Stromal cell of bone marrow (primary cell): ENCODE measurements at regions not wholly inside any gene's neighbourhood (a gene's known extent, or its start where the extent isn't known, plus 50 kb on each side); places are given as distances from the start of the nearest gene placed in this dataset.
A peak's percentile ranks its signal among the peaks of the same experiment; 100 is the strongest.

ENCODE experiments used
- DNase-seq: peaks from one replicate; pipeline ENCODE4 v3.0.0-alpha.2; 2012; ENCODE audit warnings: low read depth

- DNase-seq: no peak
These were observed 96.9 kb upstream of the PFN2 start for GRCh38 chr3:150067561-150067960.

- no peak for DNase-seq
These were observed 94.3 kb upstream of the PFN2 start for GRCh38 chr3:150064971-150065370.

- no peak for DNase-seq
These were observed 92.5 kb upstream of the PFN2 start for GRCh38 chr3:150063237-150063636.

- DNase-seq: peak; percentile 80
These were observed 91.8 kb upstream of the PFN2 start for GRCh38 chr3:150062492-150062891.

- no peak for DNase-seq
These were observed 90.8 kb upstream of the PFN2 start for GRCh38 chr3:150061288-150062024.

GRCh38 chr3:150059729-150060128 lies 89.0 kb upstream of the PFN2 start:
- no peak for DNase-seq

- no peak for DNase-seq
These were observed 88.5 kb upstream of the PFN2 start for GRCh38 chr3:150059241-150059640.

GRCh38 chr3:150057227-150057626 lies 86.5 kb upstream of the PFN2 start:
- no peak for DNase-seq

- no peak for DNase-seq
These were observed 84.6 kb upstream of the PFN2 start for GRCh38 chr3:150055332-150055731.

GRCh38 chr3:150054635-150055034 lies 83.9 kb upstream of the PFN2 start:
- no peak for DNase-seq

GRCh38 chr3:150050510-150050909 lies 79.8 kb upstream of the PFN2 start:
- no peak for DNase-seq

GRCh38 chr3:150049317-150049716 lies 78.6 kb upstream of the PFN2 start:
- DNase-seq: no peak

GRCh38 chr3:150041877-150042276 lies 71.2 kb upstream of the PFN2 start:
- no peak for DNase-seq

GRCh38 chr3:150040097-150040496 lies 69.4 kb upstream of the PFN2 start:
- no peak for DNase-seq

- no peak for DNase-seq
These were observed 68.1 kb upstream of the PFN2 start for GRCh38 chr3:150038830-150039229.

GRCh38 chr3:150036780-150037179 lies 66.1 kb upstream of the PFN2 start:
- DNase-seq: no peak

- no peak for DNase-seq
These were observed 65.4 kb upstream of the PFN2 start for GRCh38 chr3:150035910-150036612.

- no peak for DNase-seq
These were observed 64.6 kb upstream of the PFN2 start for GRCh38 chr3:150035301-150035779.

GRCh38 chr3:150033721-150034120 lies 63.0 kb upstream of the PFN2 start:
- DNase-seq: no peak

- no peak for DNase-seq
These were observed 60.1 kb upstream of the PFN2 start for GRCh38 chr3:150030841-150031240.

- no peak for DNase-seq
These were observed 52.5 kb upstream of the PFN2 start for GRCh38 chr3:150023239-150023636.

GRCh38 chr3:150022381-150023238 lies 51.9 kb upstream of the PFN2 start:
- no peak for DNase-seq

- DNase-seq: no peak
These were observed 49.8 kb upstream of the PFN2 start for GRCh38 chr3:150020527-150020926.
